ENCODE measurements at regions not wholly inside any gene's neighbourhood (a gene's known extent, or its start where the extent isn't known, plus 50 kb on each side); places are given as distances from the start of the nearest gene placed in this dataset.

DNA sequence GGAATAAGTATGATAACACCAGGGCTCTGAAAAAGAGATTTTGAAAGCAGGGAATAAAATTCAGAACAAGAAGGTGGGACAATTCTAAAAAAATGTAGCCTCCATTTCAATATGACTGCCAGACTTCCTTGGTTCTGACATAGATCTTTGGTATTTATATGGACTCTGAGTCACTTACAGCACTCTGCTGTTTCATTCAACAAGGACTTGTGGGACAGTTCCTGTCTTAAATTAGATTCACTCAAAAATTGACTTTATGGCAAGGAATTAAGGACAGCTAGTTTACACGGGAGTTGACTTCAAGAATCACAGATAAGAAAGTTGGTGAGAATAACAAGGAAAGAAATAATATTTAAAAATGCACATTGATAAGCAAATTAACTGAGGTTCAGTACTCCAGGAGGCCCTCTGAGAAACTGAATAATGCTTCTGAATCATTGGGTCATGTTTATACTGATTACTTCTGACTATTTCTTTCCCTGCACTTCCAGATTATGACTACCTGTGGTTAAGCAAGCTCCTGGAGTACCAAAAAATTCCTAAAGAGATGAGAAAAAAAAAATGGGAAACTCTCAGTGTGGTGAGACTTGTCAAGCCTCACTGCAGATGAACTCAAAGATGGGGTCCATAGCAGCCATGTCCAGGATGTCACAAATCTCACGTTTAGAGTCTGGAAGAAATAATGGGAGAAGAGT, 828.3 kb upstream of the PIK3C3 start:
- TF ChIP-seq EZH2 (IDR thresholded peaks at IDR 0.05; ENCODE audit: borderline replicate concordance, low read length): no peak
- TF ChIP-seq, protein P1, sequence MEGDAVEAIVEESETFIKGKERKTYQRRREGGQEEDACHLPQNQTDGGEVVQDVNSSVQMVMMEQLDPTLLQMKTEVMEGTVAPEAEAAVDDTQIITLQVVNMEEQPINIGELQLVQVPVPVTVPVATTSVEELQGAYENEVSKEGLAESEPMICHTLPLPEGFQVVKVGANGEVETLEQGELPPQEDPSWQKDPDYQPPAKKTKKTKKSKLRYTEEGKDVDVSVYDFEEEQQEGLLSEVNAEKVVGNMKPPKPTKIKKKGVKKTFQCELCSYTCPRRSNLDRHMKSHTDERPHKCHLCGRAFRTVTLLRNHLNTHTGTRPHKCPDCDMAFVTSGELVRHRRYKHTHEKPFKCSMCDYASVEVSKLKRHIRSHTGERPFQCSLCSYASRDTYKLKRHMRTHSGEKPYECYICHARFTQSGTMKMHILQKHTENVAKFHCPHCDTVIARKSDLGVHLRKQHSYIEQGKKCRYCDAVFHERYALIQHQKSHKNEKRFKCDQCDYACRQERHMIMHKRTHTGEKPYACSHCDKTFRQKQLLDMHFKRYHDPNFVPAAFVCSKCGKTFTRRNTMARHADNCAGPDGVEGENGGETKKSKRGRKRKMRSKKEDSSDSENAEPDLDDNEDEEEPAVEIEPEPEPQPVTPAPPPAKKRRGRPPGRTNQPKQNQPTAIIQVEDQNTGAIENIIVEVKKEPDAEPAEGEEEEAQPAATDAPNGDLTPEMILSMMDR (IDR thresholded peaks at IDR 0.05; ENCODE audit: low read length): no peak
